ENCODE measurements at regions not wholly inside any gene's neighbourhood (a gene's known extent, or its start where the extent isn't known, plus 50 kb on each side); places are given as distances from the start of the nearest gene placed in this dataset.
A peak's percentile ranks its signal among the peaks of the same experiment; 100 is the strongest.

DNA sequence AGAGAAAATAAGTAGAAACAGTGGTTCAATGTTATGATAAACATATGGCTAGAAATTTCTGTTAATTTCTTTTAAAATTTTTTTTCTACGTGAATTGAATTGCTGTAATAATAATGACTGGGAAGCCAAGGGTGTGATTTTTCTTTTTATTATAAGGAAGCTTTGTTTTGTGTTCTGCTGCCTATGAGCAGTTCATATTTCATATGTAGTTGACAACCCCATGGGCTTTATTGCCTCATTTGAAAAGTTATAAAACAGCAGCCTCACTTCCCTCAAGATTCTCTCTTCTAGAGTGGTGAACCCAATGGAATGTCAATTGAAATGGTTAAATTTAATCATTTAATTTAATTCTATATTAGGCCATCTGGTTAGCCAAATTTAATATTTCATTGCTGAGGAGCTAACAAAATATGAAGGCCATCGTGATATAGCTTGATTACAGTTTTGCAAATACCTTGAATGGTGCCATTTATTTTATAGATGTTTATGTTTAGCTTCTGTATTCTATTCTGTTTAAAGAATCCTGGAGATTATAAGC lies 72.6 kb upstream of the DOCK10 start:
- H3K27me3 ChIP-seq (replicated peaks in 2 of 5; ENCODE audit: control insufficient read depth in 4 of 5, insufficient read depth in 5 of 5, low read length in 4 of 5) = no peaks in the 10 kb centered on the region
- peaks cover 0 to 3% (median under 1%) of the 10 kb centered on the region in 4 experiments for H3K4me1 ChIP-seq (ENCODE audit: control extremely low read depth in 1 of 4, control insufficient read depth in 4 of 4, insufficient read depth in 4 of 4, low read length in 3 of 4)
- no peaks in the 10 kb centered on the region for H3K9me3 ChIP-seq (ENCODE audit: control extremely low read depth in 1 of 5, control insufficient read depth in 4 of 5, insufficient read depth in 2 of 5, low read depth in 1 of 5, low read length in 4 of 5)
- H3K36me3 ChIP-seq (ENCODE audit: control insufficient read depth in 4 of 4, insufficient read depth in 4 of 4, low read length in 3 of 4) = no peaks in the 10 kb centered on the region
- no peak overlapping the region for H3K4me3 ChIP-seq (ENCODE audit: control insufficient read depth in 1 of 7, extremely low read depth in 1 of 7, insufficient read depth in 4 of 7, low read depth in 2 of 7, low read length in 6 of 7)
- ChIA-PET CTCF (interaction anchor here (1.0 kb wide), 1 partner anchor 544 kb away, joined by 3 read pairs; no protein-coding TSS in a partner anchor), POLR2A (no interaction called here)
- no peak for DNase-seq
- no CpG with 5 or more reads among the region's 2 CpGs for WGBS (ENCODE audit: insufficient coverage)
- H3K27ac ChIP-seq (ENCODE audit: insufficient read depth in 1 of 2, low read depth in 1 of 2, low read length in 2 of 2, poor library complexity in 1 of 2, severe bottlenecking in 2 of 2) = no peak overlapping the region

DNA sequence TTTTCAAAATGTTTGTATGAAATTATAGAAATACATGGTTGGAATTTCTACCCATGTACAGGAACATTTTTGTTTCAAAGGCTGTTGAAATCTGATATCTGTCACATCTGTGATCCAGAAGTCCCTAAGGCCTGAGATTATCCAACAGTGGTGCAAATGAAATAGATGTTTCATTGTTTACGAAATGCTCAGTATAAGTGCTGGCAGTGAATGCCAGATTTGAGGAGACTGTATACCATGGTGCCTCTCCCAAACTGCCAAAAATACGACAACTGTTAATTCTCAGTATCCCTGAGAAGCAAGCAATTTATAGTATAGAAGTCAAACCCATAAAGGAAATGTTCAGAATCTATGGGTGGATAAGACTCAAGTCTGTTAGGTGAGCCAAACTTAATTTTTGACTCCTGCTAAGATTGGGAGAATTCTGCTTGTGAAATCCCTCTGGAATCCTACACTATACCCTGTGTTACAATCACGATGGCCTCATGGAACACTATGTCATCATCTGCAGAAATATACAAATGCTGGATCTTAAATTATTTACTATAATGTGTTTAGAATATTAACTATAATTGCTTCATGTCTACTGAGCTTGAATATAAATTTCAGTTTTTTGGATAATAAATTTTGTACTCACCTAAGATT lies 71.2 kb upstream of the DOCK10 start:
- Histone ChIP-seq H3K36me3 (ENCODE audit: control insufficient read depth in 4 of 4, insufficient read depth in 4 of 4, low read length in 3 of 4) (no peaks in the 10 kb centered on the region), H3K27ac (ENCODE audit: insufficient read depth in 1 of 2, low read depth in 1 of 2, low read length in 2 of 2, poor library complexity in 1 of 2, severe bottlenecking in 2 of 2) (no peak overlapping the region), H3K9me3 (ENCODE audit: control extremely low read depth in 1 of 5, control insufficient read depth in 4 of 5, insufficient read depth in 2 of 5, low read depth in 1 of 5, low read length in 4 of 5) (no peaks in the 10 kb centered on the region), H3K4me1 (ENCODE audit: control extremely low read depth in 1 of 4, control insufficient read depth in 4 of 4, insufficient read depth in 4 of 4, low read length in 3 of 4) (peaks cover 0 to 3% (median under 1%) of the 10 kb centered on the region in 4 experiments), H3K27me3 (replicated peaks in 2 of 5; ENCODE audit: control insufficient read depth in 4 of 5, insufficient read depth in 5 of 5, low read length in 4 of 5) (no peaks in the 10 kb centered on the region), H3K4me3 (ENCODE audit: control insufficient read depth in 1 of 7, extremely low read depth in 1 of 7, insufficient read depth in 4 of 7, low read depth in 2 of 7, low read length in 6 of 7) (no peak overlapping the region)
- DNase-seq = no peak
- WGBS (ENCODE audit: insufficient coverage) = 100% methylated on average over 1 of the region's 3 CpGs
- ChIA-PET POLR2A (interaction anchor here (0.6 kb wide), 1 partner anchor 60 kb away, joined by 4 read pairs; no protein-coding TSS in a partner anchor), CTCF (no interaction called here)

DNA sequence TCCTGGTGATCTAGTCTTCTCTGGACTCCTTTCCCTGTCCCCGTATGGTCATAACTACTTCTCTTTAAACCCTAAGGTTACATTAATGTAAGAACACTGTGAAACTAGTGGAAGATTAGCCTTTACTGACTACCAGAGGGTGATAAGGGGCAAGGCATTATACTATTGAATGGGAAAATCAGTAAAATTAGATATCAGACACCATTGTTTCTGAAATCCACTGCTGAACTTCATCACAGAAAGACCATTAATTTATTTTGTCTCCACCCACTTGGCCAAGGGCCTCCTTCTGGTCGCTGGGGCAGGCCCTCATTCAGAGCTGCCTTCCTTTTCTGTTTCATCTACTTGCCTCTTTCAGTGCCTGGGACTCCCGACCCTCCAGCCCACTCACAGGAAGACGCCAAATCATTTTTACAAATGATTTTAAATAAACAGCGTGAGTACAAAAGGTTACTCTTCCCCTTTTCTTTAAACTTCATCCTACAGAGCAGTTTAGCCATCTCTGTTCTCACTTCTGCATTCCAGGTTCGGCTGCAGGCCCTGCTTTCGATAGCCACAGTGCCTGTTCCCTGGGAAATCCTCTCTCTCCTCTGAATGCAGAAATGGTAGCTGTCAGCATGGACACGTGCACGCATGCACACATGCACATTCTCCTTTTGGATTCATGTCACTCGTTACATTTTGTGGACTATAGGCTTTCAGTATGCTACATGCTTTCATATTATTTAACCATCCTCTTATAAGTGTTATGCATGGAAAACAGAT lies 70.3 kb upstream of the DOCK10 start:
- CTCF ChIA-PET = no interaction called here
- WGBS (ENCODE audit: insufficient coverage) = 61% methylated on average over 8 of the region's 10 CpGs
- POLR2A ChIA-PET = no interaction called here
- H3K4me1 ChIP-seq (ENCODE audit: control extremely low read depth in 1 of 4, control insufficient read depth in 4 of 4, insufficient read depth in 4 of 4, low read length in 3 of 4) = peaks cover 0 to 3% (median under 1%) of the 10 kb centered on the region in 4 experiments
- H3K27ac ChIP-seq (ENCODE audit: insufficient read depth in 1 of 2, low read depth in 1 of 2, low read length in 2 of 2, poor library complexity in 1 of 2, severe bottlenecking in 2 of 2) = no peak overlapping the region
- no peak overlapping the region for H3K4me3 ChIP-seq (ENCODE audit: control insufficient read depth in 1 of 7, extremely low read depth in 1 of 7, insufficient read depth in 4 of 7, low read depth in 2 of 7, low read length in 6 of 7)
- H3K36me3 ChIP-seq (ENCODE audit: control insufficient read depth in 4 of 4, insufficient read depth in 4 of 4, low read length in 3 of 4) = no peaks in the 10 kb centered on the region
- H3K27me3 ChIP-seq (replicated peaks in 2 of 5; ENCODE audit: control insufficient read depth in 4 of 5, insufficient read depth in 5 of 5, low read length in 4 of 5) = no peaks in the 10 kb centered on the region
- H3K9me3 ChIP-seq (ENCODE audit: control extremely low read depth in 1 of 5, control insufficient read depth in 4 of 5, insufficient read depth in 2 of 5, low read depth in 1 of 5, low read length in 4 of 5) = no peaks in the 10 kb centered on the region
- peak in 2 of 3 donors; percentile 3 to 4 for DNase-seq

DNA sequence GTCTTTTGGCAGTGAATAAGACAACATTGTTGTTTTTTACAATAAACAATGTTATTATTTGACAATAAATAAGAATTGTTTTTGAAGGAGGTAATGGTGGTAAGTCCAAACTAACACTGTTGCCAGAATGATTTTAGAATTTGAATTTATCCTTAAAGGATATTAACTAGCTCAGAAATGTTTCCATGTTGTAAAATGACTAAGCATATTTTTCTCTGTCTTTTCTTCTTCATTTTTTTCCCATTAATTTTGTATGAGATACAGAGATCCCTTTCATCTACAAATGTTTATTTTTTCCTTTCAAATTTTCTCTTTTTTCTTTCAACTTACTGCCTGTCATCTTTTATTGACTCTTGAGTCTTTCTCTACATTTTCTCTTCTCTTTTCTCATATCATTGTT lies 66.5 kb upstream of the DOCK10 start:
- Histone ChIP-seq H3K4me3 (ENCODE audit: control insufficient read depth in 1 of 7, extremely low read depth in 1 of 7, insufficient read depth in 4 of 7, low read depth in 2 of 7, low read length in 6 of 7) (no peak overlapping the region), H3K27ac (ENCODE audit: insufficient read depth in 1 of 2, low read depth in 1 of 2, low read length in 2 of 2, poor library complexity in 1 of 2, severe bottlenecking in 2 of 2) (no peak overlapping the region), H3K27me3 (replicated peaks in 2 of 5; ENCODE audit: control insufficient read depth in 4 of 5, insufficient read depth in 5 of 5, low read length in 4 of 5) (no peaks in the 10 kb centered on the region), H3K4me1 (ENCODE audit: control extremely low read depth in 1 of 4, control insufficient read depth in 4 of 4, insufficient read depth in 4 of 4, low read length in 3 of 4) (peaks cover 0 to 3% (median 0%) of the 10 kb centered on the region in 4 experiments), H3K36me3 (ENCODE audit: control insufficient read depth in 4 of 4, insufficient read depth in 4 of 4, low read length in 3 of 4) (no peaks in the 10 kb centered on the region), H3K9me3 (ENCODE audit: control extremely low read depth in 1 of 5, control insufficient read depth in 4 of 5, insufficient read depth in 2 of 5, low read depth in 1 of 5, low read length in 4 of 5) (no peaks in the 10 kb centered on the region)
- ChIA-PET CTCF (no interaction called here), POLR2A (no interaction called here)
- DNase-seq = no peak

DNA sequence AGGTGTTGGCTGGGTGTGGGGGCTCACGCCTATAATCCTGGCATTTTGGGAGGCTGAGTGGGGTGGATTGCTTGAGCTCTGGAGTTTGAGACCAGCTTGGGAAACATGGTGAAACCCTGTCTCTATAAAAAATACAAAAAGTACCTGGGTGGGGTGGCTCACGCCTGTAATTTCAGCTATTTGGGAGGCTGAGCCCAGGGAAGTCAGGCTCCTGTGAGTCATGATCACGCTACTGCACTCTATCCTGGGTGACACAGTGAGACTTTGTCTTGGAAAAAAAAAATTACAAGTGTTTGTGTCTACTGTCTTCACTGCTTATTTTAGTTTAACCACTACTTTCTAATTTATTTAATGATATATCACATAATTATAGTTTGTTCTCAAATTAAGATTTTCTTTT lies 62.7 kb upstream of the DOCK10 start:
- Histone ChIP-seq H3K36me3 (ENCODE audit: control insufficient read depth in 4 of 4, insufficient read depth in 4 of 4, low read length in 3 of 4) (no peaks in the 10 kb centered on the region), H3K9me3 (ENCODE audit: control extremely low read depth in 1 of 5, control insufficient read depth in 4 of 5, insufficient read depth in 2 of 5, low read depth in 1 of 5, low read length in 4 of 5) (no peaks in the 10 kb centered on the region), H3K4me1 (ENCODE audit: control extremely low read depth in 1 of 4, control insufficient read depth in 4 of 4, insufficient read depth in 4 of 4, low read length in 3 of 4) (no peaks in the 10 kb centered on the region), H3K4me3 (ENCODE audit: control insufficient read depth in 1 of 7, extremely low read depth in 1 of 7, insufficient read depth in 4 of 7, low read depth in 2 of 7, low read length in 6 of 7) (no peak overlapping the region), H3K27me3 (replicated peaks in 2 of 5; ENCODE audit: control insufficient read depth in 4 of 5, insufficient read depth in 5 of 5, low read length in 4 of 5) (no peaks in the 10 kb centered on the region), H3K27ac (ENCODE audit: insufficient read depth in 1 of 2, low read depth in 1 of 2, low read length in 2 of 2, poor library complexity in 1 of 2, severe bottlenecking in 2 of 2) (no peak overlapping the region)
- no peak for DNase-seq
- POLR2A ChIA-PET = no interaction called here
- WGBS (ENCODE audit: insufficient coverage) = 100% methylated on average over 2 of the region's 3 CpGs
- CTCF ChIA-PET = interaction anchor here (0.6 kb wide), 1 partner anchor 68 kb away, joined by 3 read pairs; no protein-coding TSS in a partner anchor

DNA sequence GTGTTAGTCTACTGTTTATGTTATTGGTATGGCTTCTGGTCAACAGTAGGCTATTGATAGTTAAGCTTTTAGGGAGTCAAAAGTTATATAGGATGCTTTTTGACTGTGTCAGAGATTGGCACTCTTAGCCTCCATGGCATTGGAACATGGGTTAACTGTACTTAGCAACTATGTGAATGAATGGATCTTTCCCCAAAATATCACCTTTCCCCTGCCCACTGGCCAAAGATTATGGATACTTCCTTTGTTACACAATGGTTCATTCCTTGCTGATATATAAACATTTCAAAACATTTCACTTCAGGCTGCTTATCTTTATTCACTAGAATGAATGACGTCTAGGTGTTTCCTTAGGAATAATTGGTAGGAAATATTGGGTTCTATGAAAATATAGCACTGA lies 62.1 kb upstream of the DOCK10 start:
- DNase-seq = no peak
- CTCF ChIA-PET = no interaction called here
- Histone ChIP-seq H3K27me3 (replicated peaks in 2 of 5; ENCODE audit: control insufficient read depth in 4 of 5, insufficient read depth in 5 of 5, low read length in 4 of 5) (no peaks in the 10 kb centered on the region), H3K36me3 (ENCODE audit: control insufficient read depth in 4 of 4, insufficient read depth in 4 of 4, low read length in 3 of 4) (no peaks in the 10 kb centered on the region), H3K27ac (ENCODE audit: insufficient read depth in 1 of 2, low read depth in 1 of 2, low read length in 2 of 2, poor library complexity in 1 of 2, severe bottlenecking in 2 of 2) (no peak overlapping the region), H3K9me3 (ENCODE audit: control extremely low read depth in 1 of 5, control insufficient read depth in 4 of 5, insufficient read depth in 2 of 5, low read depth in 1 of 5, low read length in 4 of 5) (no peaks in the 10 kb centered on the region), H3K4me1 (ENCODE audit: control extremely low read depth in 1 of 4, control insufficient read depth in 4 of 4, insufficient read depth in 4 of 4, low read length in 3 of 4) (no peaks in the 10 kb centered on the region), H3K4me3 (ENCODE audit: control insufficient read depth in 1 of 7, extremely low read depth in 1 of 7, insufficient read depth in 4 of 7, low read depth in 2 of 7, low read length in 6 of 7) (no peak overlapping the region)
- no CpG with 5 or more reads among the region's 1 CpG for WGBS (ENCODE audit: insufficient coverage)
- POLR2A ChIA-PET = no interaction called here

DNA sequence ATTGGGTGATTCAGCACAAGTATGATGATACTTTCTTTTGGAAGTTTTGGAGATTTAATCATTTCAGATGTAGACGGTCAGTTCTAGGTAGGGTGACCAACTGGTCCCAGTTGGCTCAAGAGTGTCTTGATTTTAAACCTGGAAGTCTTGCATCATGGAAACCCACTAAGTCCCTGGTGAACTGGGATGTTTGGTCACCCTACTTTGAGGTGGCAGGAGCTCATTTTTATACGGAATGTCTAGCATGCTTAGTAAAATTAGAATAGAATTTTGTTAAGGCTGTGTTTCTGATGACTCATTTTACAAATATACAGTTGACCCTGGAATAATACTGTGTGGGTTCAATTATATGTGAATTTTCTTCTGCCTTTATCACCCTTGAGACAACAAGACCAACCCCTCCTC lies 61.5 kb upstream of the DOCK10 start:
- POLR2A ChIA-PET = no interaction called here
- Histone ChIP-seq H3K9me3 (ENCODE audit: control extremely low read depth in 1 of 5, control insufficient read depth in 4 of 5, insufficient read depth in 2 of 5, low read depth in 1 of 5, low read length in 4 of 5) (no peaks in the 10 kb centered on the region), H3K4me1 (ENCODE audit: control extremely low read depth in 1 of 4, control insufficient read depth in 4 of 4, insufficient read depth in 4 of 4, low read length in 3 of 4) (no peaks in the 10 kb centered on the region), H3K36me3 (ENCODE audit: control insufficient read depth in 4 of 4, insufficient read depth in 4 of 4, low read length in 3 of 4) (no peaks in the 10 kb centered on the region), H3K27me3 (replicated peaks in 2 of 5; ENCODE audit: control insufficient read depth in 4 of 5, insufficient read depth in 5 of 5, low read length in 4 of 5) (no peaks in the 10 kb centered on the region), H3K27ac (ENCODE audit: insufficient read depth in 1 of 2, low read depth in 1 of 2, low read length in 2 of 2, poor library complexity in 1 of 2, severe bottlenecking in 2 of 2) (no peak overlapping the region), H3K4me3 (ENCODE audit: control insufficient read depth in 1 of 7, extremely low read depth in 1 of 7, insufficient read depth in 4 of 7, low read depth in 2 of 7, low read length in 6 of 7) (no peak overlapping the region)
- CTCF ChIA-PET = no interaction called here
- no peak for DNase-seq
- 100% methylated on average over 2 of the region's 2 CpGs for WGBS (ENCODE audit: insufficient coverage)
